Body of pancreas (tissue), 4 donors: ENCODE measurements at regions not wholly inside any gene's neighbourhood (a gene's known extent, or its start where the extent isn't known, plus 50 kb on each side); places are given as distances from the start of the nearest gene placed in this dataset.

ENCODE experiments used
- POLR2A ChIP-seq, 3 donors: fragments of 450-650 bp; IDR thresholded peaks; one replicate each; pipeline ENCODE4 v1.6.1; 2016; ENCODE audit warnings: antibody characterized with exemption in 3 of 3, mild to moderate bottlenecking in 2 of 3
- TF ChIP-seq, protein P1 (sequence below), 7 experiments: fragments of 450-650 bp in 4 of 7; fragments of 200-600 bp in 3 of 7; sonication (generic) in 3 of 7; IDR thresholded peaks; one replicate each; pipeline ENCODE4 v1.5.1; 2016 to 2019; ENCODE audit warnings: antibody characterized with exemption in 7 of 7

DNA sequence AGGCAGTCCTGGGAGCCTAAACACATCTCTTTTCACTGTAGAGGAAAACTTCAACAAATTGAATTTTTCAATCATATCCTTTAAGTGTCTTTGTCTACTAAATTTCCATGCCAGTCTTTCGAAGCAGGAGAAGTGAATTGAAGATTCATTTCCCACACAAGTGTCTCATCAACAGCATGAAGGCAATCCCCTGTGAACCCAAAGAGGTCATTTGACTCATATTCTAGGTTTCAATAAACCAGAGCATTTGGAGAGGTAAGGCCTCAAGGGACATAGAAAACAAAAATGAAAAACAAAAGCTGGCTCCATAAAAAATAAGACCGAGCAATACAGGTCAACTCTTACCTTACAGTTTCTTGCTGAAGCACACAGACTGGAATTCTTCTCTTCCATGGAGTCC lies 94.1 kb upstream of the ATP1B1 start:
- TF ChIP-seq POLR2A (IDR thresholded peaks at IDR 0.05), result no peak
- TF ChIP-seq, protein P1, sequence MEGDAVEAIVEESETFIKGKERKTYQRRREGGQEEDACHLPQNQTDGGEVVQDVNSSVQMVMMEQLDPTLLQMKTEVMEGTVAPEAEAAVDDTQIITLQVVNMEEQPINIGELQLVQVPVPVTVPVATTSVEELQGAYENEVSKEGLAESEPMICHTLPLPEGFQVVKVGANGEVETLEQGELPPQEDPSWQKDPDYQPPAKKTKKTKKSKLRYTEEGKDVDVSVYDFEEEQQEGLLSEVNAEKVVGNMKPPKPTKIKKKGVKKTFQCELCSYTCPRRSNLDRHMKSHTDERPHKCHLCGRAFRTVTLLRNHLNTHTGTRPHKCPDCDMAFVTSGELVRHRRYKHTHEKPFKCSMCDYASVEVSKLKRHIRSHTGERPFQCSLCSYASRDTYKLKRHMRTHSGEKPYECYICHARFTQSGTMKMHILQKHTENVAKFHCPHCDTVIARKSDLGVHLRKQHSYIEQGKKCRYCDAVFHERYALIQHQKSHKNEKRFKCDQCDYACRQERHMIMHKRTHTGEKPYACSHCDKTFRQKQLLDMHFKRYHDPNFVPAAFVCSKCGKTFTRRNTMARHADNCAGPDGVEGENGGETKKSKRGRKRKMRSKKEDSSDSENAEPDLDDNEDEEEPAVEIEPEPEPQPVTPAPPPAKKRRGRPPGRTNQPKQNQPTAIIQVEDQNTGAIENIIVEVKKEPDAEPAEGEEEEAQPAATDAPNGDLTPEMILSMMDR (IDR thresholded peaks at IDR 0.05), result no peak
